IPS DF 4.7 (cell line): ENCODE measurements at regions not wholly inside any gene's neighbourhood (a gene's known extent, or its start where the extent isn't known, plus 50 kb on each side); places are given as distances from the start of the nearest gene placed in this dataset.
"Not testable (repeated sequence)": the region's sequence is repeated elsewhere in the genome, so short reads cannot be mapped to it uniquely, and the experiment has no call there.

Experiments used
- DNase-seq: peaks from one replicate; pipeline ENCODE4 v3.0.0-alpha.2; 2013; ENCODE audit warnings: low spot score; ENCODE audit errors: extremely low read depth

DNA sequence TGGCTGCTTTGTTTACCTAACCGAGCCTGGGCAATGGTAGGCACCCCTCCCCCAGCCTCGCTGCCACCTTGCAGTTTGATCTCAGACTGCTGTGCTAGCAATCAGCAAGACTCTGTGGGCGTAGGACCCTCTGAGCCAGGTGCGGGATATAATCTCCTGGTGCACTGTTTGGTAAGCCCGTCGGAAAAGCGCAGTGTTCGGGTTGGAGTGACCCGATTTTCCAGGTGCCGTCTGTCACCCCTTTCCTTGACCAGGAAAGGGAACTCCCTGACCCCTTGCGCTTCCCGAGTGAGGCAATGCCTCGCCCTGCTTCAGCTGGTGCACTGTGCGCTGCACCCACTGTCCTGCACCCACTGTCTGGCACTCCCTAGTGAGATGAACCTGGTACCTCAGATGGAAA lies 482.2 kb upstream of the SMC2 start:
- DNase-seq: not testable (repeated sequence)

DNA sequence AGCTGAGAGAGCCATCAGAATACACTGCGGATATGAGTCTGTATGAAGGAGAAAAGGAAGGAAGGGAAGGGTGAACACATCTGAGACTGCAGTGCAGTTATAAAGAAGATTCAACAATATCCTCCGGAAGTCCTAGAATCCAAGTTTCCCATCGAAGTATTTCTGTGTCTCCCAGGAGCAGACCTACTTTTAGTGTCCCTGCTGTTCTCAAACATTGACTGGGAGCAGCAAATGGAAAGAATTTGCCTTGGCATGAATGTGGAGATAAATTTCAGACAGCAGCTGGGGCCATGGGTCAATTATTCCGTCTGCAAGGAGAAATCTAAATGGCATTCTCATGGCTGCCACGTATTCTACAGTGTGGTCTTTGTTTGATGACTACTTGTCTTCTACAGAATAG lies 478.1 kb upstream of the SMC2 start:
- DNase-seq: no peak

DNA sequence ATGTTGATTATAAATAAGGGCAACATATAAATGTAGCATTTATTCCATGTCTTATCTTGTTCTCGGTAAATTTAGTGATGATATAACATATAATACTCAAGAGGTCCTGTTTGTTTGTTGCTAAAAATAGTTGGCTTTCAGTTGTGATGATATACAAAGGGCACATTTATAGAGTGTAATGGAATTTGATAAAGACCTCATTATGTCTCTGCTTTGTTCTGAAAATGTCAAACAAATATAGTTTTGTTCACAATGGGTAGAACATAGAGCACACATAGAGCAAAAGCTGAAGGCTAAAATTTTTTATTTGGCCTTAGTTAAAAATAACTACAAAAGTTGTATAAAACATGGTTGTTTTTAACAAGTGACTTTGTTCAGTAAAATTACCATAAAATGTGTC lies 477.1 kb upstream of the SMC2 start:
- DNase-seq: no peak

DNA sequence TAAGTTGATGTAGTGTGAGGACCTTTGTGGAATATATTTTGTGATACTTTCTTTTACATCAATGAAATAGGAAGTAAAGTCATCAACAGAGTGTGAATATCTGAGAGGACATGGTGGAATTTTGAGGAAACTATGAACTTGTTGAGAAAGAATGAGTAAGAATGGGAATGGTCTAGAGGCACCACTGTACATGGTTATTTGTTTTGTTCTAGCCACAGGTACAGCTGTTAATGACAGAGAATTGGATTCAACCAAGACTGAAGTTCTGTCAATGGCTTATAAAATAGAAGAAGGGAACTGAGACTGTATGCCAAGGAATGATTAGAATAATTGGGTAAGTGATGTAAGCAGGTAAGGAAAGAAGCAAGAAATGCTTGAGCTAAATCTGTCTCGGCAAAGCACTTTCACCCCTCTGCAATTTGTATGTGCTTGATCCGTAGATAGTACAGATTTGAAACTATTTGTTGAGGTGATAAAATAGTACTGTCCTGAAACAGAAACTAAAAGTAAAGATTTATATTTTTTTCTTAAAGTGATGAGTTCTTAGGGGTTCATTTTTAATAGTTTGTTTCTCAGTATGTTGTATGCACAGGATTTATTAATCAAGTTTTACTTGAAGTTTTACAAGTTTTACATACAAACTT lies 468.8 kb upstream of the SMC2 start:
- no peak for DNase-seq

DNA sequence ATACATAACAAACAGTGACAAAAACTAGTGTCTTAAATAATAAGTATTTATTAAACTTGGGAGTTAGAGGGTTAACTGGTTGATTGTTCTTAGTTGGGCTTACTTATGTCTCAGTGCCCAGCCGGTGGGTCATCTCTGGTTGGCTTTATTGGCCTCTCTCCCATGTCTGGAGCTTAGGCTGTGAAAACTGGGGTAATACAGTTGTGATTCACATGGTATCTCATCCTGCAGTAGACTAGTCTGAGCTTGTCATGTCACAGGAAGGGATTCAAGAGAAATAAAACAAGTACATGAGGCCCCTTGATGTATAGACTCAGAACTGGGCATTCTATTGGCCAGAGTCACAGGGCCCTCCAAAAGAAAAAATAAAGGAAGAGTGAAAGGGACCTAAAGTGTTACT lies 466.4 kb upstream of the SMC2 start:
- no peak for DNase-seq

DNA sequence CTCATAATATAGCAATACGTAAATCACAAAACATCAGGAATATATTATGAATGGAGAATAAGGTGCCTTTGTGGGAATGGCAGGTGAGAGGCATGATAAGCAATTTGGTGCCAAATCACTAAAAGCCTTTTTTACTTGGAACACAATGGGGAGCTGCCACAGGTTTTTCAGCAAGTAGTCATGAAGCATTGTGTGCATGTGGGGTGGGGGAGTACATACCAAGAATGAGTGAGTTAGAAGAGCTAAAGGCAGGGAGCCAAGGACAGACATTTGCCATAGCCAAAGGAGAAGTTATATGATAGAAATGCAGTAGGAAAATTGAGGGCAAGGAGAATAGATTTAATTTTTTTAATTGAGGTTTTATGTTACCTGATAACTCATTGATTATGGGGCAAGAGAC lies 445.0 kb upstream of the SMC2 start:
- DNase-seq: no peak

DNA sequence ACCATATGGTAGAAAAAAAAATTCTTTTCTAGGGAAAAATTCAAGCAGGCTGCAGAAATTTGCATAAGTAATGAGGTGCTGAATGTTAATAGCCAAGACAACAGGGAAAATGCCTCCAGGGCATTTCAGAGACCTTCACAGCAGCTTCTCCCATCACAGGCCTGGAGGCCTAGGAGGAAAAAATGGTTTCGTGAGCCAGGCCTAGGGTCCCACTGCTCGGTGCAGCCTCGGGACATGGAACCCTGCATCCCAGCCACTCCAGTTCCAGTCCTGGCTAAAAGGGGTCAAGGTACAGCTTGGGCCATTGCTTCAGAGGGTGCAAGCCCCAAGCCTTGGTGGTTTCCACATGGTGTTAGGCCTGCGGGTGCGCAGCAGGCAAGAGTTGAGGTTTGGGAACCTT lies 436.0 kb upstream of the SMC2 start:
- no peak for DNase-seq

DNA sequence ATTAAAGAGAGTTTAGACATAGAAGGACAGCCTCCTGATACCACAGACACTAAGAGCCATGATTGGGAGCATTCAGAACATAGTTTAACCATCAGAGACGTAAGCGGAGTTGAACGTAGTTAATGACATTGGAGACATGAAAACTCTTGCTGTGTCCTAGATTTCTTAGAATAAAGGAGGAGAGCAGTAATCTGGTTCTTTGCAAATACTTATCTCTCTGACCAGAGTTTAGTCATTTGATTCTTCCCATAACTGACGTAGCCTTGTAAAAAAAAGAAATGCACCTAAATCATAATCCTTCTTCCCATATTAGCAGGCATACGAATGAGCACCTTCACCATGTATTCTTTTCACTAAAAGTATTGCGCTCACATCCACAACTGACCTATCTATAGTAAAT lies 433.3 kb upstream of the SMC2 start:
- DNase-seq: no peak

DNA sequence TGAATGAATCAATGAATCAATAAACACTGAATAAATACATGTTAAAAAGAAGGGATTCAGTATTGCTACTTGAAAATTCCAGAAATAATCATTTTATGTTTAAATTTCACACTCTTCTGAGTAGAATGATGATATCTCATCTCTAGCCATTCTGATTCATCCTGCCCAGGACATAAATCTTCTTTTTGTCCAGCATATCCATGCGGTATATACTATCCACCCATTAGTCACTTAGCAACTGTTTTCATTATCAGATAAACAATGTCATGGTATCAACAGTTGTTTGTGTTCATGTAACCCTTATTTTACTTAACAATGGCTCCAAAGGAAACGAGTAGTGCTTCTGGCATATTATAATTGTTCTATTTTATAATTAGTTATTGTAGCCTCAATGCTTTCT lies 432.4 kb upstream of the SMC2 start:
- DNase-seq: no peak

DNA sequence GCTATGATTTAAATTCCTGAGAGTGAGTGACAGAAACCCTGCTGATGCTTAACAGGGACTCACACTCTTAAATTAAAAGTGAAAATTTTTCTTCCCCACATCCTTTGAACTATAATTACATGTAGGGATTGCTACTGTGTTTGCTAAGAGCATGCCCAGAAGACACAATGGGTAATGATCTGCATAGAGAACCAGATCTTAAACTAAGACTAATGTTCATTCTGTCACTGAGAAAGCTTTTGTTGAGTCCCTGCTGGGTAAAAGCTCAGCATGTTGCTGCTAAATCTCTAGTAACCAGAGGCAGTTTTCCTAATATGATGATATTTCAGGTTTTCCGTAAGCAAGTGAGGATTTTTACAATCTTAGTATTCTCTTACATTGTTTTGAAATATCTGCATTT lies 424.8 kb upstream of the SMC2 start:
- no peak for DNase-seq

DNA sequence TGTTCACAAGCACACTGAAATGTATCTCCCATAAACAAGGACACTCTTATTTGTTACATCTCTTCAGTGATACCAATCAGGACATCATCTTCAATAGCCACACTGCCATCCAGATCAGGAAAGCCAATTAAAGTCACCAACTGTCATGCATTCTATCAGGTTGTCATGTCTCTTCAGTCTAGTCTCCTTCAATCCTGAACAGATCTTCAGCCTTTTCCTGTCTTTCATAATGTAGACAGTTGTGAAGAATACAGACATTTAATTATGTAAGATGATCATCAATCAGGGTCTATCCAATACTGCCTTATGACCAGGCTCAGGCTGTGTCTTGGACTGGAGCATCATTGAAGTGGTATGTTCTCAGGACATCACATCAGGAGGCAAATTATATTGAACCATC lies 419.8 kb upstream of the SMC2 start:
- DNase-seq: no peak

DNA sequence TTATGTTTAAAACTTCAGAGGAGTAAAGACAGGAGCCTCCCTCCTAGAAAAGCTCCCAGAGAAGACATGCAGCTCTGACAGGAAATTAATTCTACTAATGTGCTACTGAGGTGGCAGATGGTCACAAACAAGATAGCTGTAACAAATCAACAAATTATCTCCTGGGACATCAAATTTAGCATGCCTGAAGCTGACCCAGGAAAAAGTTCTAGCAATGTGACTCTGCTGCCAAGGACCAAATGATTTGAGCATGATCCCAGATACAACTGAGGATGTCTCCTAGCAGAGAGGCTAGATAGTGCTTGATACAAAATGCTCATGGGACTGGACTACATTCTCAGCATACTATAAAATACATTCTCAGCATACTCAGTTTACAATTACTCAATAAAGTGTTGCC lies 413.5 kb upstream of the SMC2 start:
- no peak for DNase-seq

DNA sequence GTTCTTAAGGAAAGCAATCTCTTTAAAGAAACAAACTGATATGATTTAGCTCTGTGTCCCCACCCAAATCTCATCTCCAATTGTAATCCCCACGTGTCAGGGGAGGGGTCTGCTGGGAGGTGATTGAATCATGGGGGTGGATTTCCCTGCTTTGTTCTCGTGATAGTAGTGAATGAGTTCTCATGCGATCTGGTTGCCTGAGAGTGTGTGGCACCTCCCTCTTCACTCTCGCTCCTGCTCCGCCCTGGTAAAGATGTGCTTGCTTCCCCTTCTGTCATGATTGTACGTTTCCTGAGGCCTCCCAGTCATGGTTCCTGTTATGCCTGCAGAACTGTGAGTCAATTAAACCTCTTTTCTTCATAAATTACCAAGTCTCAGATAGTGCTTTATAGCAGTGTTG lies 412.7 kb upstream of the SMC2 start:
- no peak for DNase-seq

DNA sequence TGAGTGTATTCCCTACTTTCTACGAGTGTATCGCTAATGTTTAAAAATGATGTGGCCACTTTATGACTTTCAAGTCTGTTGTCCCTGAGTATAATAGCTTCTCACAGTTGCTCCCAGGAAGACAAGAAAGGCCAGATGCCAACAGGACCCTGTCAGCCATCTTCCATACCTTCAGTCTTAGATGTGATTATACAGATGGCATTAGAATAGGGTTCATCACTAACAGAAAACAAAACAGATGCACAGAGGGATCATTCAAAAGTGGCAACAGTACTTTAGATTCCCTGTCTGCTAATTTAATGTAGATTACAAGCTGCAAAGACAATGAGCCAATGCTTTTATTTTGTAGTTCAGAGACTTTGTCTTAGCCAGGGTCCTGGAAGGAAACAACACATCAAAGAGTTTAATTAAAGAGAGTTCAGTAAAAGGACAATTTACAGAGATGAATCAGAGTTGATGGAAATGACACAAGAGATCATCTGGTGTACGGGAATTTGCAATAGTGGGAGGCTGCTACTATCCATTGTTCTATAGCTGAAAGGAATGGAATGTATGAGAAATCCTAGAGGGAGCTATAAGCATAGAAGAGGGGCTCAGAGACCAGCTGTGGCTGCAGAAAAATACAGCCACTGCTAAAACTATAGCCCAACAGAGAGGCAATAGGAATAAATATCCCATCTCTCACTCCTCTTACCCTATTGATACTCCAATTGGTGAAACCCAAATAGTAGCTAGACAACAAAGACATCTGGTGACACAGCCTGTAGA lies 393.7 kb upstream of the SMC2 start:
- no peak for DNase-seq

DNA sequence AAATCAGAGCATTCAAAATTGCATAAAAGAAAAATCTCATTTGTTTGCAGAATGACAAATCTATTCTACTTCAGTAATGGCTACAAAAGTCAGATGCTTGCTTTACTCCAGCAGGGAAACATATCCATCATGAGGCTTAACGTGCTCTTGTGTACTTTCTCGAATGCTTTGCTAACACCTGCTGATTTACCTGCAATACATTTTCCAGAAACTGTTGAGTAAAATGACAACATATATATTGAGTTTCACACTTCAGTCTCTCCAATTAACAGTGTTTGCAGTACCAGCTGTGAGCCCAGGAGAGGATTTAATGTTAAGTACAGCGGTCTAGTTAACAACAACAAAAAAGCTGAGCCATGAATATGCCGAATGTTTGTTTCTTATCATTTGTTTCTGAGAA lies 391.5 kb upstream of the SMC2 start:
- no peak for DNase-seq

DNA sequence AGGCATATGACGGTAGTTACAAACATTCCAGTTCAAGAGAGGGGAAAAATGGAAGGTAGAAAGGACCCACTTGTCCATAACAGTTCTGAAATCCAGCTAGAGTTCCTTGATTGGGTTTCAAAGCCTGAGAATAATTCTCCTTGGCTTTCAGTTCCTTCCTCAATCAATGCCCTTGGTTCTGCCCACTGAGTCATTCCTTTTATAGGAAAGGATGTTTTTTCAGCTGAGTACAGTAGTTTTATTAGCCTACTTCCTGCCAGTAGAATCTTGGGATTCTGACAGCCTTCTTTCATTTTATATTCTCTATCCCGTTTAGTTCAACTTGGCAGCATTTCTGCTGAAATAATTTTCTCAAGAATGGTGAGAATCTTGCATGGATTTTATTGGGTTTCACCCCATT lies 386.9 kb upstream of the SMC2 start:
- no peak for DNase-seq

DNA sequence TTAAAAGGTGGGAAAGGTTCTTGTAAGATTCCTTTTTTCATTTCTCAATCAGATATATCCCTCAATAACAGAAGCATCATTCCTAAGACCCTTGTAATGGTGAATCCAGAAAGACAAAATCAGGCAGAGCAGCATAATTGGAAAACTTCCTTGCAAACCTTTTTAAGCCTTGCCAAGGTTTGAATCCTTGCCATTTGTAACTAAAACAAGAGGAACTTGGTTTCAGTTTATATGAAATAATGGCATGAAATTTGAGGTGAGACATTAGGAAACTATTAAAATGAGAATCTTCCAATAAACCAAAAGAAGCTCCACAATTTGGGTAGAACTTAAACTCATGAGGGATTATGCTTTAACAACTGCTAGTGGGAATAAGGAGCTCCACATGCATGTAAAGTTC lies 384.7 kb upstream of the SMC2 start:
- no peak for DNase-seq

DNA sequence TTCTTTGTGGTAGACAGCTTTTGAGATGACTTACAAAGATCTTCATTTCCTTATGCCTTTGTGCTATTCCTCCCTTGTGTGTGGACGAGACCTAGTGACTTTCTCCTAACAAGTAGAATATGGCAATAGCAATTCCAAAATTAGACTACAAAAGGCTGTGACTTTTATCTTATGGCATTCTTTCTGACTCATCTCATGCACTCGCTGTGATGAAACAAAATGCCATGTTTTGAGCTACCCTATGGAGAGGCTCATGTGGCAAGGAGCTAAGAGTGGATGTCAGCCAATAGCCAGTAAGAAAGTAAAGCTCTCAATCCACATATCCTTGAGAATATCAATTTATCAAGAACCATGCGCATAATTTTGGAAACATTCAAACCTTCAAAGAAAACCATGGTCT lies 380.5 kb upstream of the SMC2 start:
- DNase-seq: no peak

DNA sequence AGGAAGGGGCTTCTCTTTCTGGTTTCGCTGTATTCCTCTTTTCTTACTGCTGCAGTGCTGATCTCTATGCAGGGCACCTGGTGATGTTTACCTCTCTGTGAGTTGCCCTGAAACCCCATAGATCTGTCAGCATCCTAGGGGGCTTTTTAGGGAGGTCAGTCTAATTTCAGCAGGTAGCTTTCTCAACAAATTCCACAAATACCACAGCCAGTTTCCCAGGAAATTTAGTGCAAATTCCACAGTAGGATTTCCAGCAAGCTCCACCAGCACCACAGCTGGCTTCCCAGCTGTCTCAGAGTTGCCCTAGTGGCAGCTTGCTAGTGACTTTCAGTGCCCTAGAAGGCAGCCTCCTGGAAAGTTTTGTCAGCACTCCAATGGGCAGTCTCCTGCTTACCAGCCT lies 379.1 kb upstream of the SMC2 start:
- no peak for DNase-seq

DNA sequence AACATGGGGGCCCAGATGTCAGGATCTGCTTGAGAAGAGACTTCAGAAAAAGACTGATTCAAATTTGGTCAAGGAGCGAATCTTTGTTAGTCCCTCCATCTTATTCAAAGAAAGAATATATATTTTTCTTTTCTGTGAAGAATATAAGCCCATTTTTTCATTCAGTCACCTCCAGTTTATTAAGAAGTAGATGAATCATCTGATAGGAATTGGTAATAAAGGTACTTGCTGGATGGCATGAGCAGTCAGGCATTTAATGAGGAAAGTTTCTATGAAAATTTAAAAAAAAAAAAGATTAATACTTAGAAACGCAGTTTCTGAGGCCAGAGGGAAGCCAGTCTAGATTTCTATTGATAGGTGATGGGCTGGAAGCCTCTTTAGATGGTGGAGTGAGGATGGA lies 373.1 kb upstream of the SMC2 start:
- no peak for DNase-seq

DNA sequence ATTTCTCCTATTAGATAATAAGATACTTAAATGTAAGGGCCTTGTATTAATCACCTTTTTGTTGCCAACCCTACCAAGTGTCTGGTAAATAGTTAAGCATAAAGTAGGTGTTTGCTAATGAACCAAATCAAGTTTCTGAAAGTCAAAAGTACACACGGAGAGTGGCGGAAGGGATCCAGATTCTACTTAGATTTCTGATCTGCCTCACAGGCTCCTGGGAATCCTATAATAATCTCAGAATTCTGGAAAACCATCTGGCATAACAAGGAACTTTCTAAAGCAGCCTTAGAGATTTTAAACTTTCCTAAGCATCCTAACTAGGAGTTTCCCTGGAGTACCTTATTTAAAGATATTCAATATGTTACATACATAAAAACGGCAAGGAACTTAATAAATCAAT lies 363.2 kb upstream of the SMC2 start:
- DNase-seq: no peak

DNA sequence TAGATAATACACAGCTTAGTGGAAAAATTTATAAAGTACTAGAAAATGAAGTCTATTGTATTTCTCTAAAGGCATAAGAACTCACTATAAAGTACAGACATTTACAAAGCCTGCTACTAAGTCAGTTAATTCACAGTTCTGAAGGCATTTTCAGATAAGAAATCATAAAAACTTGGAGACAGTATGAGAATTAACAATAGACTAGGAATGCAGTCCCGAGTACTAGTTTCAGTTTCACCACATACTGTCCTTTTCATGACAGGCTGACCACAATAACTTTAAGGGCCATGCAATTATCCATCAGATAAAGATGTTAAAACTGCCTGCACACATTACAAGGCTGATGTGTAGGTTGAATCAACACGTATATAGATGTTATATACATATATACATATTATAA lies 362.6 kb upstream of the SMC2 start:
- no peak for DNase-seq

DNA sequence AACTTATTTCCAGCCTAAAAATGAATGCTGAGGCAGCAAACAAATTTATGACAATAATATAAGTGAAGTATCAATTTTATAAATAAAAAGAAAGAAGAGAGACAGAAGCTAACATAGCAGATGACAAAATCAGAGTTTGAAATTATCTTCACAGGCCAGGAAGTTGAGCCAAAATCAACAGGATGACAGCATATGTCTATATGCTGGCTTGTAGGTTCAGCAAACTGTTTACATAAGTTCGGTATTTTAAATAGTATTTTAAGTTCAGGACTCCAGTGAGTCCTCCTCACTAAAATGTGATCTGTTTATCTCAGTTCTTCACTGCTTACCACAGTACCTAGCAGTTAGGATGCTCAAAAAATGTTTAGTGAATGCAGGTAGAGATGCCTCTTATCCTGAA lies 359.6 kb upstream of the SMC2 start:
- DNase-seq: no peak

DNA sequence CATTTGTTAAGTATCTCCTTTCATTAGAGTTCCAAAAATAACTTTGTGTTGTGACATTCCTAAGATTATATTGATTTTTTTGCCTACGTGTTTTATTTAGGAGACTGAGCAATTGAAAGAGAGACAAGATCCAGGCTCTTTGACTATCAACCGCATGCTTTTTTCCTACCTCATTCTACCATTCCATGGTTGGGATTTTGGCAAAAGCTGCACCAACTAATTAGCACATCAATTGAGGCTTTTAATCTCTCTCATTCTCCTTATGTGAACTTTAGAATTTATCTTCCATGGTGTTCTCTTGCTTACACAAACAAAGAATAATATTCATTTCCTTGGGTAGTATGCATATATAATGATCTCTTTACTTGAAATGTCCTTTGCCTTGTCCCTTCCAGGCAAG lies 338.7 kb upstream of the SMC2 start:
- DNase-seq: no peak
